IMR-90 (cell line): ENCODE measurements at regions not wholly inside any gene's neighbourhood (a gene's known extent, or its start where the extent isn't known, plus 50 kb on each side); places are given as distances from the start of the nearest gene placed in this dataset.

Experiments used
- ATAC-seq: fragments of 200-7000 bp; cut with Tn5 transposase; 2 replicates; pipeline ENCODE4 v1.9.1; 2020; ENCODE audit warnings: low read depth, mild to moderate bottlenecking, moderate library complexity
- BruUV-seq: library from RNA; stranded (reverse); fragments of 400-500 nt; replicated peaks from 2 replicates; lab custom pipeline; 2021; lab: Mats Ljungman, UMichigan
- CTCF ChIA-PET: fragments of 300-600 bp; formaldehyde crosslinking; extraction: SDS; loops from one replicate; lab custom pipeline; 2021; ENCODE audit warnings: antibody characterized with exemption; lab: Yijun Ruan, JAX
- POLR2A ChIA-PET: fragments of 300-600 bp; sonication (Branson Sonifier 250); formaldehyde crosslinking; loops from one replicate; lab custom pipeline; 2022; ENCODE audit warnings: antibody characterized with exemption; ENCODE audit not compliant: unreplicated experiment; lab: Charles Lee
- DNase-seq: peaks from one replicate; pipeline ENCODE4 v3.0.0; 2013
- H2AFZ ChIP-seq: replicated peaks from 2 replicates; pipeline ENCODE3; 2013; ENCODE audit warnings: low read length, mild to moderate bottlenecking; ENCODE audit not compliant: poor library complexity
- H2AK5ac ChIP-seq: 2 replicates; pipeline ENCODE4 v1.6.1; 2013; ENCODE audit warnings: low read depth, low read length, inconsistent platforms
- H2AK9ac ChIP-seq: replicated peaks from 2 replicates; pipeline ENCODE3; 2013; ENCODE audit warnings: mild to moderate bottlenecking, low read depth, low read length, moderate library complexity; ENCODE audit not compliant: poor library complexity
- H2BK120ac ChIP-seq: 2 replicates; pipeline ENCODE4 v1.6.1; 2013; ENCODE audit warnings: low read depth, low read length, inconsistent platforms
- H2BK15ac ChIP-seq: 3 replicates; pipeline ENCODE4 v1.6.1; 2013; ENCODE audit warnings: low read depth, low read length, inconsistent platforms
- H2BK20ac ChIP-seq: 2 replicates; pipeline ENCODE4 v1.6.1; 2013; ENCODE audit warnings: low read depth, mild to moderate bottlenecking, inconsistent platforms, low read length, moderate library complexity
- H2BK5ac ChIP-seq: 2 replicates; pipeline ENCODE4 v1.6.1; 2013; ENCODE audit warnings: mild to moderate bottlenecking, low read depth, low read length, inconsistent platforms; ENCODE audit not compliant: poor library complexity, severe bottlenecking
- H3K14ac ChIP-seq: replicated peaks from 2 replicates; pipeline ENCODE4 v1.6.1; 2013; ENCODE audit warnings: low read depth, low read length, inconsistent platforms
- H3K18ac ChIP-seq: 2 replicates; pipeline ENCODE4 v1.6.1; 2013; ENCODE audit warnings: low read depth, low read length, control low read depth
- H3K23ac ChIP-seq: 2 replicates; pipeline ENCODE4 v1.6.1; 2013; ENCODE audit warnings: low read depth, low read length, inconsistent platforms
- H3K27ac ChIP-seq: 2 replicates; pipeline ENCODE4 v1.5.1; 2013; ENCODE audit warnings: mild to moderate bottlenecking, control low read depth, low read length; ENCODE audit not compliant: insufficient read depth
- H3K27me3 ChIP-seq: 2 replicates; pipeline ENCODE4 v1.6.1; 2013; ENCODE audit warnings: low read length; ENCODE audit not compliant: control insufficient read depth, insufficient read depth
- H3K36me3 ChIP-seq: 2 replicates; pipeline ENCODE4 v1.6.1; 2013; ENCODE audit warnings: low read length, mixed read lengths; ENCODE audit not compliant: control insufficient read depth, insufficient read depth
- H3K4ac ChIP-seq: 2 replicates; pipeline ENCODE4 v1.6.1; 2013; ENCODE audit warnings: low read depth, low read length, inconsistent platforms
- H3K4me1 ChIP-seq: 2 replicates; pipeline ENCODE4 v1.6.1; 2013; ENCODE audit warnings: low read length, mixed read lengths; ENCODE audit not compliant: control insufficient read depth, insufficient read depth
- H3K4me2 ChIP-seq: 2 replicates; pipeline ENCODE4 v1.6.1; 2013; ENCODE audit warnings: low read depth, mild to moderate bottlenecking, control low read depth, low read length, moderate library complexity
- H3K4me3 ChIP-seq: 2 replicates; pipeline ENCODE4 v1.5.1; 2013; ENCODE audit warnings: low read depth, mild to moderate bottlenecking, control low read depth, low read length, moderate library complexity; ENCODE audit not compliant: insufficient read depth
- H3K56ac ChIP-seq: 2 replicates; pipeline ENCODE4 v1.6.1; 2013; ENCODE audit warnings: low read length, inconsistent platforms; ENCODE audit not compliant: insufficient read depth; ENCODE audit errors: extremely low read depth
- H3K79me1 ChIP-seq, 2 experiments: 2 replicates each; pipeline ENCODE4 v1.6.1; 2013; ENCODE audit warnings: low read length in 2 of 2, inconsistent platforms in 1 of 2, low read depth in 1 of 2
- H3K9ac ChIP-seq: 2 replicates; pipeline ENCODE4 v1.6.1; 2013; ENCODE audit warnings: low read depth, low read length, control low read depth
- H3K9me1 ChIP-seq: 2 replicates; pipeline ENCODE4 v1.6.1; 2013; ENCODE audit warnings: low read length, inconsistent platforms; ENCODE audit not compliant: insufficient read depth
- H3K9me3 ChIP-seq: 2 replicates; pipeline ENCODE4 v1.6.1; 2013; ENCODE audit warnings: low read length; ENCODE audit not compliant: control insufficient read depth, insufficient read depth
- H4K20me1 ChIP-seq: 2 replicates; pipeline ENCODE4 v1.6.1; 2013; ENCODE audit warnings: low read length, inconsistent platforms; ENCODE audit not compliant: insufficient read depth
- H4K5ac ChIP-seq: 2 replicates; pipeline ENCODE4 v1.6.1; 2013; ENCODE audit warnings: mild to moderate bottlenecking, low read depth, low read length, control low read depth
- H4K8ac ChIP-seq, 2 experiments: 2 replicates each; pipeline ENCODE4 v1.6.1; 2013; ENCODE audit warnings: low read depth in 2 of 2, low read length in 2 of 2, control low read depth in 1 of 2, inconsistent platforms in 1 of 2
- H4K91ac ChIP-seq: 2 replicates; pipeline ENCODE4 v1.6.1; 2013; ENCODE audit warnings: low read depth, low read length, inconsistent platforms; ENCODE audit not compliant: insufficient read depth
- BHLHE40 ChIP-seq: fragments of 150-350 bp; IDR thresholded peaks from 2 replicates; pipeline ENCODE4 v1.6.1; 2016; ENCODE audit warnings: mild to moderate bottlenecking, low read depth, low read length
- CEBPB ChIP-seq: IDR thresholded peaks from 2 replicates; pipeline ENCODE4 v1.6.1; 2012; ENCODE audit warnings: low read depth, low read length, improper control_type of control experiment
- CHD1 ChIP-seq: IDR thresholded peaks from 2 replicates; pipeline ENCODE4 v1.6.1; 2012; ENCODE audit warnings: low read depth, low read length, improper control_type of control experiment
- CTCF ChIP-seq: conservative IDR thresholded peaks from 2 replicates; pipeline ENCODE4 v1.5.1; 2012; ENCODE audit warnings: mild to moderate bottlenecking, low read depth, low read length, improper control_type of control experiment
- FOS ChIP-seq: fragments of 150-350 bp; IDR thresholded peaks from 2 replicates; pipeline ENCODE4 v1.6.1; 2016; ENCODE audit warnings: low read depth, low read length
- MAFK ChIP-seq: IDR thresholded peaks from 2 replicates; pipeline ENCODE4 v1.6.1; 2012; ENCODE audit warnings: low read depth, low read length, improper control_type of control experiment
- MAZ ChIP-seq: IDR thresholded peaks from 2 replicates; pipeline ENCODE4 v1.6.1; 2012; ENCODE audit warnings: low read depth, mild to moderate bottlenecking, low read length, improper control_type of control experiment, moderate library complexity, borderline replicate concordance
- MXI1 ChIP-seq: IDR thresholded peaks from 2 replicates; pipeline ENCODE4 v1.6.1; 2012; ENCODE audit warnings: low read depth, mild to moderate bottlenecking, low read length, moderate library complexity, borderline replicate concordance
- NFE2L2 ChIP-seq: fragments of 150-350 bp; IDR thresholded peaks from 2 replicates; pipeline ENCODE4 v1.6.1; 2016; ENCODE audit warnings: low read depth, mild to moderate bottlenecking, low read length
- POLR2A ChIP-seq: IDR thresholded peaks from 2 replicates; pipeline ENCODE4 v1.6.1; 2012; ENCODE audit warnings: mild to moderate bottlenecking, low read depth, low read length
- RAD21 ChIP-seq: IDR thresholded peaks from 2 replicates; pipeline ENCODE4 v1.6.1; 2012; ENCODE audit warnings: low read length, improper control_type of control experiment
- RCOR1 ChIP-seq: IDR thresholded peaks from 2 replicates; pipeline ENCODE4 v1.6.1; 2012; ENCODE audit warnings: mild to moderate bottlenecking, low read length, improper control_type of control experiment; ENCODE audit not compliant: insufficient replicate concordance
- RFX5 ChIP-seq: IDR thresholded peaks from 2 replicates; pipeline ENCODE4 v1.8.0; 2012; ENCODE audit warnings: low read depth, mild to moderate bottlenecking, low read length, moderate library complexity
- SMC3 ChIP-seq: fragments of 150-350 bp; IDR thresholded peaks from 2 replicates; pipeline ENCODE4 v1.6.1; 2016; ENCODE audit warnings: low read depth, mild to moderate bottlenecking, antibody characterized with exemption, low read length, moderate library complexity
- whole genome bisulfite sequencing, 2 experiments: methylation state at CpG; one replicate each; pipeline versions ENCODE4 v1.1.5 to v1.1.7; 2013; ENCODE audit warnings: missing lambda C conversion rate in 2 of 2; ENCODE audit not compliant: insufficient read length in 1 of 2; ENCODE audit errors: extremely low coverage in 2 of 2; 5-methylcytosine and 5-hydroxymethylcytosine counted together
- dilution Hi-C: fragments of 300-500 bp; cut with HindIII; formaldehyde crosslinking; loops from one replicate; pipeline ENCODE4 v1.14.3; 2018; ENCODE audit warnings: low sequenced_read_pairs; ENCODE audit not compliant: unreplicated experiment
- in situ Hi-C: fragments of 300-500 bp; cut with MboI; formaldehyde crosslinking; loops from 3 replicates; pipeline ENCODE4 v1.14.3; 2019; ENCODE audit warnings: low sequenced_read_pairs, inconsistent platforms, mixed read lengths
- intact Hi-C: fragments of 100-400 bp; cut with micrococcal nuclease; formaldehyde crosslinking; loops from 2 replicates; pipeline ENCODE4 v1.10.0; 2022
- TF ChIP-seq, protein P1 (sequence below): fragments of 150-350 bp; IDR thresholded peaks from 2 replicates; pipeline ENCODE4 v1.6.1; 2017; ENCODE audit warnings: mild to moderate bottlenecking, antibody characterized with exemption, low read length, low read depth
- TF ChIP-seq, protein P2 (sequence below): fragments of 150-350 bp; IDR thresholded peaks from 2 replicates; pipeline ENCODE4 v1.6.1; 2016; ENCODE audit warnings: low read depth, mild to moderate bottlenecking, low read length, moderate library complexity, borderline replicate concordance

DNA sequence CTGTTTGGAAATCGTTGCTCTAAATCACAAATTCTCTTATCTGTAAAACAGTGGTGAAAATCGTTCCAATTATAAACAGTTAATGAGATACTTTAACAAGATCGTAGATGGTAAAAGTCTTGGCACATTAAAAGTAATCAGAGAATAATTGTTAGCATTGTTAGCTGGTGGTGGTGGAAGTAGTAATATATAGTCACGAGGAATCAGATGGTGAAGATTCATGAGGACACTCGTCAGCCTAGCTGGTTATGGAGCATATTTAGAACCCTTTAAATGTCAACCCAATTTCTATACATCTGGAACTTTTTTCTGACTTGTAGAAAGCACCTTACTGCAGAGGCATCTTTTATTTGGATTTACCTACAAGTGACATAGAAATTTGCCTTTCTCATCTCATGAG, 190.8 kb downstream of the TLE1 start:
- intact Hi-C loops: loop anchor here (2.0 kb wide), 1 partner anchor 348 kb away; no protein-coding TSS in a partner anchor
- no peak overlapping the region for H3K4me3 ChIP-seq
- CTCF ChIA-PET: interaction anchor here (0.5 kb wide), 1 partner anchor 329 kb away, joined by 3 read pairs; no protein-coding TSS in a partner anchor

More for the DNA sequence above, 190.8 kb downstream of the TLE1 start:
- no peaks in the 10 kb centered on the region for H3K9me3 ChIP-seq
- no peak overlapping the region for H2AK9ac ChIP-seq
- POLR2A ChIA-PET: no interaction called here
- H3K4ac ChIP-seq: peak overlapping the region; percentile 25; the same call in 1 of the 2 replicates
- H3K36me3 ChIP-seq: no peaks in the 10 kb centered on the region
- no peak overlapping the region for H3K56ac ChIP-seq
- no peak overlapping the region for H2BK5ac ChIP-seq
- ATAC-seq (no peak), DNase-seq (no peak)
- no peak overlapping the region for H2AK5ac ChIP-seq
- no peaks in the 10 kb centered on the region; the same call in none of the 2 replicates for H3K27me3 ChIP-seq
- peak overlapping the region in 1 of 2 experiments; percentile 55; a peak in 2 of 4 replicates for H4K8ac ChIP-seq
- H4K20me1 ChIP-seq: no peaks in the 10 kb centered on the region
- H2BK20ac ChIP-seq: peak overlapping the region; percentile 78; the same call in 1 of the 2 replicates
- H2AFZ ChIP-seq: no peak overlapping the region
- no CpG with 5 or more reads among the region's 5 CpGs for WGBS, 2 experiments
- in situ Hi-C loops (loop anchor here (10.0 kb wide), 1 partner anchor 186 kb away; the partner anchor contains the start of gene TLE1), dilution Hi-C loops (no loop called here)
- no peak overlapping the region for H4K5ac ChIP-seq
- H3K4me1 ChIP-seq: peaks cover 9% of the 10 kb centered on the region; the same call in 1 of the 2 replicates
- no peak overlapping the region for H3K18ac ChIP-seq
- 0 out of 3 replicates have a peak overlapping the region, but pooled peaks have one; percentile 47 for H2BK15ac ChIP-seq
- H4K91ac ChIP-seq: no peak overlapping the region
- no TSS peak for BruUV-seq
- no peaks in the 10 kb centered on the region for H3K79me1 ChIP-seq
- peak overlapping the region; percentile 87 for H3K4me2 ChIP-seq
- no peak overlapping the region for H3K27ac ChIP-seq
- no peak overlapping the region for H3K23ac ChIP-seq
- TF ChIP-seq FOS: no peak
- no peak for TF ChIP-seq CHD1
- no peak for TF ChIP-seq RFX5
- TF ChIP-seq, protein P1, sequence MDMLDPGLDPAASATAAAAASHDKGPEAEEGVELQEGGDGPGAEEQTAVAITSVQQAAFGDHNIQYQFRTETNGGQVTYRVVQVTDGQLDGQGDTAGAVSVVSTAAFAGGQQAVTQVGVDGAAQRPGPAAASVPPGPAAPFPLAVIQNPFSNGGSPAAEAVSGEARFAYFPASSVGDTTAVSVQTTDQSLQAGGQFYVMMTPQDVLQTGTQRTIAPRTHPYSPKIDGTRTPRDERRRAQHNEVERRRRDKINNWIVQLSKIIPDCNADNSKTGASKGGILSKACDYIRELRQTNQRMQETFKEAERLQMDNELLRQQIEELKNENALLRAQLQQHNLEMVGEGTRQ: no peak
- TF ChIP-seq, protein P2, sequence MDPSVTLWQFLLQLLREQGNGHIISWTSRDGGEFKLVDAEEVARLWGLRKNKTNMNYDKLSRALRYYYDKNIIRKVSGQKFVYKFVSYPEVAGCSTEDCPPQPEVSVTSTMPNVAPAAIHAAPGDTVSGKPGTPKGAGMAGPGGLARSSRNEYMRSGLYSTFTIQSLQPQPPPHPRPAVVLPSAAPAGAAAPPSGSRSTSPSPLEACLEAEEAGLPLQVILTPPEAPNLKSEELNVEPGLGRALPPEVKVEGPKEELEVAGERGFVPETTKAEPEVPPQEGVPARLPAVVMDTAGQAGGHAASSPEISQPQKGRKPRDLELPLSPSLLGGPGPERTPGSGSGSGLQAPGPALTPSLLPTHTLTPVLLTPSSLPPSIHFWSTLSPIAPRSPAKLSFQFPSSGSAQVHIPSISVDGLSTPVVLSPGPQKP: no peak
- TF ChIP-seq POLR2A: no peak
- no peak for TF ChIP-seq MXI1
- no peak for TF ChIP-seq NFE2L2
- TF ChIP-seq MAZ: no peak
- no peak for TF ChIP-seq BHLHE40
- no peak for TF ChIP-seq MAFK
- TF ChIP-seq SMC3: no peak
- TF ChIP-seq CTCF: no peak
- TF ChIP-seq RAD21: no peak
- no peak for TF ChIP-seq CEBPB
- no peak for TF ChIP-seq RCOR1
- H2BK120ac ChIP-seq: 0 out of 2 replicates have a peak overlapping the region, but pooled peaks have one; percentile 18
- H3K9me1 ChIP-seq: peaks cover 5% of the 10 kb centered on the region; the same call in 1 of the 2 replicates
- peak overlapping the region; percentile 44; the same call in 1 of the 2 replicates for H3K14ac ChIP-seq
- H3K9ac ChIP-seq: no peak overlapping the region
